GM21619 (cell line): ENCODE measurements at regions not wholly inside any gene's neighbourhood (a gene's known extent, or its start where the extent isn't known, plus 50 kb on each side); places are given as distances from the start of the nearest gene placed in this dataset.
A peak's percentile ranks its signal among the peaks of the same experiment; 100 is the strongest.
"Not testable (repeated sequence)": the region's sequence is repeated elsewhere in the genome, so short reads cannot be mapped to it uniquely, and the experiment has no call there.

Experiments used
- ATAC-seq: cut with Tn5 transposase; IDR thresholded peaks from one replicate; pipeline ENCODE4 v1.9.1; 2021; ENCODE audit not compliant: unreplicated experiment

GRCh38 chr4:114034189-114034588 is 54.7 kb upstream of the ARSJ start:
- ATAC-seq: no peak

- ATAC-seq: no peak
Observed at GRCh38 chr4:114036426-114036825, 57.0 kb upstream of the ARSJ start.

- no peak for ATAC-seq
Observed at GRCh38 chr4:114036864-114037263, 57.4 kb upstream of the ARSJ start.

- no peak for ATAC-seq
Observed at GRCh38 chr4:114037988-114038387, 58.5 kb upstream of the ARSJ start.

- ATAC-seq: no peak
Observed at GRCh38 chr4:114038762-114039387, 59.4 kb upstream of the ARSJ start.

- ATAC-seq: peak; percentile 91
Observed at GRCh38 chr4:114040319-114041116, 61.1 kb upstream of the ARSJ start.

- ATAC-seq: no peak
Observed at GRCh38 chr4:114041117-114041475, 61.6 kb upstream of the ARSJ start.

GRCh38 chr4:114043116-114043515 is 63.7 kb upstream of the ARSJ start:
- ATAC-seq: no peak

GRCh38 chr4:114044351-114044750 is 64.9 kb upstream of the ARSJ start:
- not testable (repeated sequence) for ATAC-seq

- ATAC-seq: no peak
Observed at GRCh38 chr4:114046331-114046730, 66.9 kb upstream of the ARSJ start.

GRCh38 chr4:114048154-114048553 is 68.7 kb upstream of the ARSJ start:
- ATAC-seq: not testable (repeated sequence)

- no peak for ATAC-seq
Observed at GRCh38 chr4:114052227-114052626, 72.8 kb upstream of the ARSJ start.

GRCh38 chr4:114056599-114056998 is 77.2 kb upstream of the ARSJ start:
- ATAC-seq: no peak

- ATAC-seq: no peak
Observed at GRCh38 chr4:114057746-114058145, 78.3 kb upstream of the ARSJ start.

- no peak for ATAC-seq
Observed at GRCh38 chr4:114062499-114062898, 83.1 kb upstream of the ARSJ start.

GRCh38 chr4:114072781-114073180 is 93.3 kb upstream of the ARSJ start:
- no peak for ATAC-seq

- no peak for ATAC-seq
Observed at GRCh38 chr4:114076899-114077570, 97.6 kb upstream of the ARSJ start.

GRCh38 chr4:114077610-114078009 is 98.2 kb upstream of the ARSJ start:
- ATAC-seq: no peak

- no peak for ATAC-seq
Observed at GRCh38 chr4:114078636-114079035, 99.2 kb upstream of the ARSJ start.

GRCh38 chr4:114081783-114082182 is 102.3 kb upstream of the ARSJ start:
- ATAC-seq: no peak

- ATAC-seq: no peak
Observed at GRCh38 chr4:114082348-114082747, 102.9 kb upstream of the ARSJ start.
